CD4-positive, alpha-beta T cell treated with Interleukin-4 for 1 hour (primary cell): ENCODE measurements at regions not wholly inside any gene's neighbourhood (a gene's known extent, or its start where the extent isn't known, plus 50 kb on each side); places are given as distances from the start of the nearest gene placed in this dataset.
"Not testable (repeated sequence)": the region's sequence is repeated elsewhere in the genome, so short reads cannot be mapped to it uniquely, and the experiment has no call there.

Experiments
- DNase-seq, 2 donors: peaks; one replicate each; pipeline ENCODE4 v3.0.0-alpha.2; 2020 to 2022

DNA sequence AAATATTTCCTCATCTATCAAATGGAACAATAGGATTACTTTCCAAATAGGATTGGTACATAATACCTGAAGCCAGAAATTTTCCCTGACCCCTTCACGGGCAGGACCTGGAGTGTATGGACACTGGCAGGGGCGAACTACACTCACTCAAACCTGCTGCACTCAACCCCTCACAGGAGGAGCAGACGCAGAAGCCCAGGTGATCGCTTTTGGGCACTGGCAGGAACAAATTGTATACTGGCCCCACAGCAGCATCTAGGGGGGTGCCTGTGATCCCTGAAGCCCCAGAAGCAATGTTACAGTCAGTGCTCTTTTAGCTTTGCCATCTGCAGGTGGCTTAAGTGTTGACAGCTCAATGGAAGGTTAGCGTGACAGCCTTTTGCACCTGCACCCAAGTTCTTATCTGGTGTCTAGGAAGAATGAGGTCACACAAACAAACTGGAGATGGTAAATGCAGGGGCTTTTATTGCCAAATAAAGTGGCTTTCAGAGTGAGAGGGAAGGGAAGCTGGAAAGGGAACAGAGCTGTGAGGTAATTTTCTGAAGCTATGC is 199.2 kb upstream of the NEGR1 start:
- no peak for DNase-seq

DNA sequence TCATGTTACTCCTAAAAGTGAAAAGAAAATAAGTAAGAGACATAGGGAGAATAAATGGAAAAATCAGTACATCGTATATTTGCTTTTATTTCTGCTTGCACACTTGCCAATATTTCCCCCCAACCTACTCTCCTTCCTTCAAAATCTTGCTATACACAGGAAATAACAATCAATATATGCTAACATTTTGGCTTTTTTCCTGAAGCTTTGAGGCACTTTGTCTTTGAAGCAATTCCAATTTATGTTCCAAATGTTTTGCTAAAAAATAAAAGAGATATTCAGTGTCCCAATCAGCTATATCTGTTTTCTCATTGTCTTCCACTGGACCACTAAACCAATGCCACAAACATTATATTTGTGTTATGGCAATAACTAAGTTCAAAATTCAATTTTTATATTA is 184.0 kb upstream of the NEGR1 start:
- no peak for DNase-seq

DNA sequence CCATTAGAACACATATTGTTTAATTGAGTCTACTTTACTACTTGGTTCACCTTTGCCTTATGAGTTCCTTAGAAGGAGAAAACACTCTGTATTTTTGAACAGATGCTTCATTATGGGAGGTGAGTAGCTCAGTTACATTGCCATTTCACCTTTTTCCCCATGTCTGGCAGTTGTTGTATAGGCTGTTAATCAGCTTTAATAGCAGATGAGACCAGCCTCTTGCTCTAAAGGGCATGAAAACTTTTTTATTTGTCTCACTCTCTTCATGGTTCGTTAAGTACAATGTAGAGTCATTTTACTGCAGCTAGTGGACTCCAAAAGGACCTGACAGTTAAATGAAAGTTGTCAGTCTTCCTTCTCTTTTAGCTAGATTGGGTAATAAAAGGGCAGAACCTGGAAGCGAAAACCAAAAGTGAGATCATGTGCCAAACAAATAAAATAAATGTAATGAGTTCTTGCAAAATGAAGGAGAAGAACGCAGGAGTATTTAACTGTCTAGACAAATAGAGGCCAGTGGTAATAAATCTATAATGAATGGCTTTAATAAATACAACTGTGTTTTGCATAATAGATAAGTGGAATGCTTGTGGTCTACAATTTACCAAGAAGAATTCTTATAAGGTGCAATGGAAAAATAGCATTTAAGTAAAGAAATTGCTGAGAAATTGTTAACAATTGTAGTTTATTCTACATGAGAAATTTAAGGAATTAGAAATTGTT is 180.0 kb upstream of the NEGR1 start:
- DNase-seq: no peak

GRCh38 chr1:72442262-72442661 is 159.9 kb upstream of the NEGR1 start:
- DNase-seq: no peak

GRCh38 chr1:72439036-72439435 is 156.7 kb upstream of the NEGR1 start:
- no peak for DNase-seq

DNA sequence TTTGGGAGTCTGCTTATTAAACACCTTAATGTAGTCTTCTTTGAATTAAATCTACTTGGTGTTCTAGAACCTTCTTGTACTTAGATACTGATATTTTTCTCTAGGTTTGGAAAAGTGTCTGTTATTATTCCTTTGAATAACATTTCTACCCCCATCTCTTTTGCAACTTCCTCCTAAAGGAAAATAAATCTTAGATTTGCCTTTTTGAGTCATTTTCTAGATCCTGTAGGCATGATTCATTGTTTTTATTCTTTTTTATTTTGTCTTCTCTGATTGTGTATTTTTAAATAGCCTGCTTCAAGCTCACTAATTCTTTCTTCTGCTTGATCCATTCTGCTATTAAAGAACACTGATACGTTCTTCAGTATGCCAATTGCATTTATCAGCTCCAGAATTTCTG is 155.9 kb upstream of the NEGR1 start:
- no peak for DNase-seq

GRCh38 chr1:72435025-72435424 is 152.7 kb upstream of the NEGR1 start:
- DNase-seq: no peak

DNA sequence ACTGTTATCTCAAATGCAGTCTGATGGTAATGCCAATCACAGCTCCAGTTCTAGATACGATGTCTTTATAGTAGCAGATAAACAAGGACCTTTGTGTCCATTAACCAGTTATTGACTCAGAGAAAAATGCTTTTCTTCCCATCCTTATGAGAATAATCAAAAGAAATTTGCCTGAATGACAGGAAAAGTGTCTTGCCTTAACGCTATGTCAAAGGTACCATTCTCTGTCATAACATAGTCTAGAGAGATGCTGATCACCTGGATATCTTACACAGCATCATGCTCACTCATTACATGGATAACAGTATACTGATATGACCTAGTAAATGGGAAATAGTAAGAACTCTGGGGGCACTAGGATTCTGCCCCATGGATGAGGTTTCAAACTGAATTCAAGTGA is 151.7 kb upstream of the NEGR1 start:
- DNase-seq: no peak

DNA sequence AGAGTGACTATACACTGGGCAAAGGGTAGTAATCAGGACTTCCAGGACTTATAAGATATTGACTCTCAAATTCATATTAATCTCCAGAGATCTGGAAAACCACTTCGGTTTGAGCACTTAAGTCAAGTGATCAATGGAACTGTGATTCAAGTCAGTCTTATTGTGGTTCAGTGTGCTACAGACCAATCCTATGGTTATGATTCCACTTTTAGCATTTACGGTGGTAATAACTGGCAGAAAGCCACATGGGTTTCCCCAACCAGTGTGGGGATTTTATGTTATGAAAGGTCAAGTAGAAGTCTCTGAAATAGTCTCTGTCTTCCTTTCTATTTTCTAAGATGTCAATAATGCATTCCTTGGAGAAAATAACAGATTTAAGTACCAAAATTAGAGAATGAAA is 151.3 kb upstream of the NEGR1 start:
- DNase-seq: no peak

DNA sequence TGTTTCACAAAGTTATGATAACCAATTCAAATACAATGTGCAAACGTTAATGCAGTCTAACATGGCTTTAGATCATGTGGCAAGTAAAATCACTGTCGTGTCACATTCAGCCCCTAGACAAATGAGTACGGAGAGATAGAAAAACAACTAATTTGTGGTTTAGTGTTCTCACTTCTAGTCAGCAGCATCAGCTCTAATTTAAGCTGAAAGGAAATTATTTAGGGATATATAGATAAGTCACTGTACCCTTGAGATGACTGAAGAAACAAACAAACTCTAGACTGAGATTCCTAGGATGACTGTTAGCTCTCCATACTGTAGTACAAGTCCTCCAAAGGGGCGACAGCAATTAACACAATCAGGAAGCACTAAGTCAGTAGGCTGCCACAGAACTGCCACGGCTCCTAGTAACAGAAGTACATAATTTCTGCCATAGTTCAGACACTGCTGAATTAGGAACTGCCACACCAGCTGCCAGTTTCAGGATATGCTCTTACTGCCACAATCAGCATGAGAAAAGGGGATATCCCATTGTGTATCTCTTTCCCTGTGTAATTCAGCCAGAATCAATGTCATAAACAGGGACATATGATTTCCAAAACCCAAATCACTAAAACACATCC is 150.4 kb upstream of the NEGR1 start:
- no peak for DNase-seq

DNA sequence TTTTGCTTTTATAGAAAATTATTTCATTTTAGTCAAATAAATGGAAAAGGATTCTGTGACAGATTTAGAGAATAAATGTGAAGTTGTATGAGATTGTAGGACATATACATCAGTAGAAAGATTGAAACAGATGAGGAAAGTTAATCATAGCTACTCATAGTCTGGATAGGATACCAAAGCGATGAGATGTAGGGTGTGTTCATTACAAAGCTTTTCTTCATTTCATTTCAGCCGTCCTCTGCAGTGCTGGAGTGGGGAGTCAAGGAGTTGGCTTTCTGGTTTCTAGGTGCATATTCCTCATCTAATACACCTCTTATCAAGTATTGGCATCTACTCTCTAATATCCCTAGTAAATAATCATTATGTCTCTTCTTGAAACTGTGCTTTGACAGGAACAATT is 149.5 kb upstream of the NEGR1 start:
- DNase-seq: no peak

- not testable (repeated sequence) for DNase-seq
Measured at GRCh38 chr1:72428276-72428675, 145.9 kb upstream of the NEGR1 start.

DNA sequence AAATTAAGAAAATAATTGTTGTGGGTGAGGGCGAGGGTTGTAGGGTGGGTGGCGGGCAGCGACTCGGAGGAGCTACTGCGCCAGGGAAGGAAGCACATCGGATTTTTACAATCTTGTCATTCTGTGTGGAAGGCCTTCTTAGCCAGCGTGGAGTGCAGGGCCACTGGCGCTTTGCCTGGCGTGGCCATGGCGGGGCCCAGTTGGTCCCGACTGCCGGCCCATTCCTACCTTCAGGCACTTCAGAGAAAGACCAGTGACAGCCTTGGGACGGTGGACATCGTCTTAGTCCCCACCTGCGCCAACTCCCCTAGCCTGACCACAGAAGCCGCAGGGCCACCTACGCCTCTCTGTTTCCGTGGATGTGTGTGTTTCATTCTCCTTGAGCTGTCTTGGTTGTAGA is 136.9 kb upstream of the NEGR1 start:
- DNase-seq: no peak

- no peak for DNase-seq
Measured at GRCh38 chr1:72412286-72412685, 129.9 kb upstream of the NEGR1 start.

DNA sequence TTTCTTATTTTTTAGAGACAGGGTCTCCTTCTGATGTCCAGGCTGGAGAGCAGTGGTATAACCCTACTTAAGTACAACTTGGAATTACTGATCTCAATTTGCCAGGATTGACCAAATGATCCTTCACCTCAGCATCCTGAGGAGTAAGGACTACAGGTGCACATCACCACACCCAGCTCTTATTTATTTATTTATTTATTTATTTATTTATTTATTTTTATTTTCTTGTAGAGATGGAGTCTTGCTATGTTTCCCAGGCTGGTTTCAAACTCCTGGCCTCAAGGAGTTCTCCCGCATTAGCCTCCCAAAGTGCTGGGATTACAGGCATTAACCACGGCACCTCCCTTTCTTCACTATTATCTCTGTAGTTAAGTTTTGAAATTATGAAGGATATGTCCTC is 117.5 kb upstream of the NEGR1 start:
- DNase-seq: no peak

- DNase-seq: no peak
Measured at GRCh38 chr1:72397786-72398185, 115.4 kb upstream of the NEGR1 start.

GRCh38 chr1:72394457-72394856 is 112.1 kb upstream of the NEGR1 start:
- no peak for DNase-seq

DNA sequence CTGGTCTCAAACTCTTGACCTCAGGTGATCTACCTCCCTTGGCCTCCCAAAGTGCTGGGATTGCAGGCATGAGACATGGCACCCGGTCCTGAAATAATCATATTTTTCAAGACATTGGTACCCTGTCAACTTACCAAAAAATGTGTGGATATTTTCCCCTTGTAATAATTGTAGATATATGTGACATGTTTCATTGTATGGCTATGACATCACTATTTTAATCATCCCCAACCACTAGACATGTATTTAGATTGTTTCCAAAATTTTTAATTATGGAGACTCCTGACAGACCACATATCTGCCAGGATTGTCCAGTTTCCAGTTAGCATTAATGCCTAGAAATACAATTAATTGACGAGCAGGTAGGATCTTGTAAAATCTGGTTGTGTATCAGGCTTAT is 96.7 kb upstream of the NEGR1 start:
- DNase-seq: no peak

DNA sequence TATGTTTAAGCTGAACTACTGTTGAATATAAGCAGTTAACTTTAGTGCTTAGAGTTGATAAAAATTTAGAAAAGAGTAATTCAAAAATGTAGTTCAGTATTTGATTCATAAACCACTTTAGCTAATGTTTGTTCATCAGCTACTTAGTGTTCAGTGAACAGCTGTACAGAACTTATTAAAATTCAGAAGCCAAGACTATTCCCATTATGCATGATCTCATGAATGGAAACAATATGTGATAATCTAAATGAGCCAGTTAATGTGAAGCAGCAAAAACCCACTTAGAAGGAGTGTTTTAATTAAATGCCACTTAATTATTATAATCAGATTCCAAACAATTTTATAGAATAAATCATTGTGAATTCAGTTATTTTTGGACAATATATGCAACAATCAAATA is 92.9 kb upstream of the NEGR1 start:
- DNase-seq: no peak

DNA sequence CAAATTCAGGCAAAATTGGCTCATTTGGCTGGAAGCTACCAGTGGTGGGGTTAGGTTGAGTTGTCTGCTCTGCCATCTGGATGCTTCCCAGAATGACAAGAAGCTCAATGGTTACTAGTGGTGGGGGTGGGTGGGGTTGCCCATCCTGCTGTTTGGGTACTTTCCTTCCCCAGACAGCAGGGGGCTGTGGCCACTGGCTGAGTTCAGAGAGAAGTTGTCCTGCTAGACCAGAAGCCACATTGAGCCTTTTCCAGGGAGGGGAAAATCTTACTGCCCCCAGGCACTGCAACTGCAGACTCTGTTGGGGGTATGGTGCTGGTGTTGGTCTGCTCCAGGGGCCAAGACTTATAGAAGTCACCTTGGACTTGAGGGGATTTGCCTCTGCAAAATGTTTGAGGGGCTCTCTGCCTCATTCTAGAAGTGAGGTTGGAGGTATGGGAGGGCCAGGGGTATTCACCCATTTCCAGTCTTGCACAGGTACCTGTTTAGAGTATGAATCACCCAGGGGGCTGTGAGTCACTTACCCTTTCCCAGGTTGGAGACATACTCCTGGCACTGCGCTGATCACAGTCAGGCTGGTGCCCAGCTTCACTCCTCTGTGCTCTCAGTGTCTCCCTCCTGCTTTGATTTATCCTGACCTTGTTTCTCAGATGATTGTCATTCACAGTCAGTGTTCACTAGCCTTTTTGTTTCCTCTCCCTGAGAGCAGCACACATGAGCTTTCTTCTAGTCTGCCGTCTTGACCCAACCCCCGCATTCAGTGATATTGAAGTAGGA is 89.1 kb upstream of the NEGR1 start:
- DNase-seq: no peak

GRCh38 chr1:72370836-72371235 is 88.5 kb upstream of the NEGR1 start:
- DNase-seq: not testable (repeated sequence)

- no peak for DNase-seq
Measured at GRCh38 chr1:72369069-72369757, 86.9 kb upstream of the NEGR1 start.

GRCh38 chr1:72366466-72366865 is 84.1 kb upstream of the NEGR1 start:
- DNase-seq: peak; percentile 1 to 28
